ENCODE measurements at regions not wholly inside any gene's neighbourhood (a gene's known extent, or its start where the extent isn't known, plus 50 kb on each side); places are given as distances from the start of the nearest gene placed in this dataset.

DNA sequence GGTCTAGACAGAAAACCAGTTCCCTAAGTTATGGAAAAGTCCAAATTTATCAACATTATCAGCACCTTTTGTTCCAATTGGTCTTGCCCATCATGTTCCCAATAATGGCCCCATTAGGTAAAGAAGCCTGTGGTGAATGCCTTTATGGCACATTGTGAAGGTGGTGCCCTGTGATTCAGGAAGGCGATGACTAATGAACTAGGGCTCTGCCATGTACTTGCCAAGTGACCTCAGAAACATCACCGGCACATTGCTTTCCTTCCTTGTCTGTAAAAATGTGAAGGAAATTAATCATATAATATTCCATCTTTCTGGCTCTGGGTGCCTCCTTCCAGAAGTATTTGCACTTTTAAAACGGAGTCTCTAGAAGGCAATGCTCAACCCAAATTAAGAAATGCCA is 132.3 kb downstream of the UNC5CL start:
- DNase-seq: no peak

- DNase-seq: no peak
Measured at GRCh38 chr6:40904583-40905194, 134.3 kb downstream of the UNC5CL start.

DNA sequence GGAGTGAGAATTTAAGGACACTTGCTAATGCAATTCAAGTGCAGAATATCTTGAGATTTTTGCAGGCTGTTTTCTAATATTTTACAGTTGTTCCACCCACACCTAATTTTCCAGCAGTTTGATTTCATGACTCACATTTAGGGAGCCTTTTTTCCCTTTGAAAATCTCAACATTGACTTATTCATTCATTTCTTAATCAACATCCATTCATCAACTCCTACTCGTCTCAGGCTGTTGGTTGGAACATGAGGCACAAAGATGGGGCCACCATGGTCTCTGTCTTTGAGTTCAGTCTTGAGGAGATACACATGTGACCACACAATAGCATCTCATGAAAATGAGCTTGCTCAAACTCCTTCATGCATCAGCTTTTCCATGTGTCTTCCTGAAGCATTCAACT is 135.6 kb downstream of the UNC5CL start:
- DNase-seq: no peak

DNA sequence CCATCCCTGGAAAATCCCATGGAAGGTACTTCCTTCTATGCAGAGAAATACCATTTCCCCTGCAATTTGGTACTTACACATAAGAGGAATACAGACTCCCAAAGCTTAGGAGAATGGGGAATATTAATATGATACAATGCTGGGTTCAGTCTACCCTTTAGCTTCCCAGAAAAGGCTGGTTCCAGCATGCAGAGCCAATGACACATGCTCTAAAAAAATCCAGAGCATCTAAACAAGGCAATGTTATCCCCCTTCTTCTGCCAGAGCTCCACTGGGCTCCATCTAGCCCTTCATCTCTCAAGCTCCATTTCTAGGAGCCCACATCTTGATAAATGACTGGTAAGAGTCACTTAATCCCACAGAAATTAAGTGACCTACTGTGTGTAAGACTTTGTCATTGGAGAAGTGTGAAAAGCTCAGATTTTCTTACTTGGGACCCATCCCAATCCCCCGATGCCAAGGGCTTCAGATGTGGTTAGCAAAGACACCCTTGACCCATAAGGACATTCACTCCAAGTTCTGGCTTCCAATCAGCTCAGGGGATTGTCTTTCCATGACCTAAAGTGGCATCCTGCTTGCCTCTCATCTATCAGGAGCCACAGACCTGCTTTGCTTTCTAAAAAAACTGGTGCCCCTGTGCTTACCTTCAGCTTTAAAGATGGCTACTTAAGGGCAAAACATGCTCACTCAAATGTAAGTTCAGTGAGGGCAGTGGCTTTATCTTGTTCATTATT is 137.5 kb downstream of the UNC5CL start:
- no peak for DNase-seq

- DNase-seq: no peak
Measured at GRCh38 chr6:40900791-40901190, 138.2 kb downstream of the UNC5CL start.

- no peak for DNase-seq
Measured at GRCh38 chr6:40899684-40900155, 139.3 kb downstream of the UNC5CL start.

GRCh38 chr6:40898073-40898472 is 140.9 kb downstream of the UNC5CL start:
- no peak for DNase-seq

GRCh38 chr6:40897390-40898003 is 141.5 kb downstream of the UNC5CL start:
- no peak for DNase-seq

GRCh38 chr6:40896696-40897095 is 142.3 kb downstream of the UNC5CL start:
- peak; percentile 88 to 89 for DNase-seq

GRCh38 chr6:40894962-40895799 is 143.8 kb downstream of the UNC5CL start:
- DNase-seq: peak; percentile 62 to 73

- DNase-seq: no peak
Measured at GRCh38 chr6:40893021-40893420, 146.0 kb downstream of the UNC5CL start.

GRCh38 chr6:40892223-40892622 is 146.8 kb downstream of the UNC5CL start:
- no peak for DNase-seq

- no peak for DNase-seq
Measured at GRCh38 chr6:40891686-40892085, 147.3 kb downstream of the UNC5CL start.

- DNase-seq: no peak
Measured at GRCh38 chr6:40891131-40891530, 147.9 kb downstream of the UNC5CL start.

- DNase-seq: no peak
Measured at GRCh38 chr6:40889137-40889832, 149.7 kb downstream of the UNC5CL start.

DNA sequence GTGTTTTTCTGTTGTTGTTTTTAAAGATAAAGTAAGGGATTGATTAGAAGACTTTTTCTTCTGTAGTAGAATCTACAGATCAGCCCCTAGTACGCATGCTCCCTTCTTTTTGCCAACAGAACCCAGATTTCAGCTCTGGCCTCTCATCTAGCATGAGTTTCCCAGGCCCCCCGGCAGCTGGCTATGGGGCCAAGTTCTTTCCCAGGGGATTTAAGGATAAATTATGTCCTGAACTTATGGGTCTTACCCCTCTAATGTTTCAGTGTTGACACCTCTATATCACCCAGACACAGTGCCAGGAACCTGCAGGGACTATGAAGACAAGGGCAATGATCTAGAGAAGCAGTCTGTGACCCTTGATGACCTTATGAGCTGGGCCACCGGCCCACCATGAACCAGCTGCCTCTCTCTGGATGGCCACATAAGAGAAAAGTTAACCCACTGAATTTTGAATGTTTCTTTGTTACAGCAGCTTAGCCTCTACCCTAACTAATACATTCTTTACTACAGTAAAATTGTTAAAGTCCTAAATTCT is 150.5 kb downstream of the UNC5CL start:
- DNase-seq: no peak

- no peak for DNase-seq
Measured at GRCh38 chr6:40887792-40888340, 151.2 kb downstream of the UNC5CL start.

- no peak for DNase-seq
Measured at GRCh38 chr6:40887079-40887791, 151.8 kb downstream of the UNC5CL start.

GRCh38 chr6:40885139-40885774 is 153.8 kb downstream of the UNC5CL start:
- DNase-seq: no peak

DNA sequence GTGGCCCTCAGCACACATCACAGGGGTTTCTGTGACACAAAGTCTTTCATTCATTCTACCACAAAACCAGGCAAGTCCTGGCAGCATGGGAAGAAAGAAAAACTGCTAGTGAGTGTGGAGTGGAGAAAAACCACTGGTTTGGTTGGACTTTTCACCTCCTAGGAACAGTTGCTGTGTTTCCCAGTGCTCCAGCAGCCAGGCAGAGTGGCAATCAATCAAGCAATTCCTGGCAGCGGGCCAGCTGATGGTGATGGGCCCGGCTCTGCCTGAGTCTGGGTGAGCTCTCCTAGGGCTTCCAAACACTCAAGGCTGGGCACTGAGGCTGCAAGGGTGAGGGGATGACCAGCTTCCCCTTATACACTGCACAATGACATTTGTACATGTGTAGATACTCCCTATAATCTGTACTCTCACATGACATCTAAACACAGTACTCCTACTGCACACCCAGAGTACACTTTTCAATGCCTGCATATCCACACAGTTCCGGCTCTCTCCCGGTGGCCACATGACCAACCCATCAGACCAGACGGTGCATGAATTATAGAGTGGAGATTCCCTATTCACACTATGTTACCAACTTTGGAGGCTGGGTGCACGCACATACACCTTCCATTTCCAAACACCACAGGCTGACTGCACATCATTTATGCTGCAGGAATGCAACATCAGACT is 156.6 kb downstream of the UNC5CL start:
- no peak for DNase-seq
